GM12878 (cell line): ENCODE measurements at regions not wholly inside any gene's neighbourhood (a gene's known extent, or its start where the extent isn't known, plus 50 kb on each side); places are given as distances from the start of the nearest gene placed in this dataset.

Experiments
- ATAC-seq: fragments of 200-7000 bp; cut with Tn5 transposase; 3 replicates; pipeline ENCODE4 v1.9.1; 2020; ENCODE audit warnings: mild to moderate bottlenecking, moderate library complexity
- BruUV-seq: library from RNA; stranded (reverse); fragments of 400-500 nt; replicated peaks from 2 replicates; lab custom pipeline; 2021; lab: Mats Ljungman, UMichigan
- CTCF ChIA-PET: fragments of 300-600 bp; sonication (Branson Sonifier 250); formaldehyde crosslinking; extraction: SDS; loops from one replicate; lab custom pipeline; 2021; ENCODE audit warnings: inconsistent platforms; lab: Yijun Ruan, JAX
- POLR2A ChIA-PET: fragments of 350-600 bp; formaldehyde crosslinking; extraction: SDS; loops from one replicate; lab custom pipeline; 2021; ENCODE audit warnings: inconsistent platforms; lab: Charles Lee
- RAD21 ChIA-PET: fragments of 300-600 bp; sonication (Branson Sonifier 250); formaldehyde crosslinking; loops from one replicate; lab custom pipeline; 2023; ENCODE audit warnings: antibody characterized with exemption; ENCODE audit not compliant: unreplicated experiment; lab: Charles Lee
- SMC1A ChIA-PET: fragments of 300-600 bp; sonication (Branson Sonifier 250); formaldehyde crosslinking; loops from one replicate; lab custom pipeline; 2023; ENCODE audit not compliant: unreplicated experiment, uncharacterized antibody; lab: Charles Lee
- DNase-seq: peaks from one replicate; pipeline ENCODE4 v3.0.0-alpha.2; 2011; ENCODE audit warnings: low read depth, low spot score
- FAIRE-seq: peaks from 3 replicates; lab custom pipeline; 2011; peaks lifted over from hg19 to GRCh38; lab: Jason Lieb, UNC
- H2AFZ ChIP-seq: 2 replicates; pipeline ENCODE4 v1.6.0; 2011; ENCODE audit warnings: low read depth, low read length, control low read depth; ENCODE audit not compliant: control insufficient read depth
- H3K27ac ChIP-seq: 2 replicates; pipeline ENCODE4 v1.5.1; 2011; ENCODE audit warnings: control low read depth; ENCODE audit not compliant: control insufficient read depth, insufficient read depth
- H3K27me3 ChIP-seq, 2 experiments: replicated peaks in 1 of 2; 2 replicates each; pipeline versions ENCODE4 v1.6.0 to v1.6.1; 2011; ENCODE audit warnings: low read length in 1 of 2; ENCODE audit not compliant: control insufficient read depth in 2 of 2, insufficient read depth in 2 of 2
- H3K36me3 ChIP-seq, 2 experiments: 2 replicates each; pipeline ENCODE4 v1.5.1; 2011; ENCODE audit warnings: low read length in 1 of 2; ENCODE audit not compliant: control insufficient read depth in 2 of 2, insufficient read depth in 2 of 2
- H3K4me1 ChIP-seq: 2 replicates; pipeline ENCODE4 v1.6.1; 2011; ENCODE audit warnings: mild to moderate bottlenecking, low read length, moderate library complexity, mixed read lengths; ENCODE audit not compliant: control insufficient read depth, insufficient read depth
- H3K4me2 ChIP-seq: 2 replicates; pipeline ENCODE4 v1.6.0; 2011; ENCODE audit warnings: control low read depth; ENCODE audit not compliant: control insufficient read depth, insufficient read depth
- H3K4me3 ChIP-seq: fragments of 200-600 bp; sonication (generic); 2 replicates; pipeline ENCODE4 v1.5.1; 2016
- H3K79me2 ChIP-seq: 2 replicates; pipeline ENCODE4 v1.6.0; 2011; ENCODE audit warnings: low read length; ENCODE audit not compliant: control insufficient read depth, insufficient read depth
- H3K9ac ChIP-seq: 2 replicates; pipeline ENCODE4 v1.8.0; 2011; ENCODE audit warnings: low read length, control low read depth, mixed read lengths; ENCODE audit not compliant: control insufficient read depth, insufficient read depth
- H3K9me3 ChIP-seq: replicated peaks from 3 replicates; pipeline ENCODE4 v1.5.1; 2011; ENCODE audit warnings: mild to moderate bottlenecking, low read length; ENCODE audit not compliant: control insufficient read depth, insufficient read depth
- H4K20me1 ChIP-seq: 2 replicates; pipeline ENCODE4 v1.6.0; 2011; ENCODE audit not compliant: control insufficient read depth, insufficient read depth
- CBFB ChIP-seq: IDR thresholded peaks from 2 replicates; pipeline ENCODE4 v1.6.1; 2016; ENCODE audit warnings: antibody characterized with exemption, low read depth
- GATAD2B ChIP-seq: fragments of 450-650 bp; conservative IDR thresholded peaks from 2 replicates; pipeline ENCODE4 v1.6.1; 2017; ENCODE audit warnings: low read depth, mild to moderate bottlenecking, moderate library complexity
- NR2C2 ChIP-seq: IDR thresholded peaks from 2 replicates; pipeline ENCODE4 v1.6.1; 2011; ENCODE audit warnings: borderline replicate concordance, low read depth; ENCODE audit not compliant: control insufficient read depth, insufficient read length
- NR2F1 ChIP-seq: fragments of 450-650 bp; conservative IDR thresholded peaks from 2 replicates; pipeline ENCODE4 v1.6.1; 2017; ENCODE audit warnings: mild to moderate bottlenecking
- SMC3 ChIP-seq: IDR thresholded peaks from 2 replicates; pipeline ENCODE4 v1.6.1; 2011; ENCODE audit warnings: low read length, improper control_type of control experiment, borderline replicate concordance
- ZBTB40 ChIP-seq: fragments of 450-650 bp; IDR thresholded peaks from 2 replicates; pipeline ENCODE4 v1.6.1; 2016; ENCODE audit warnings: mild to moderate bottlenecking, moderate library complexity, borderline replicate concordance
- WGBS: methylation state at CpG from one replicate; pipeline ENCODE4 v1.1.6; 2016; ENCODE audit warnings: low lambda C conversion rate; ENCODE audit not compliant: insufficient replicate concordance, insufficient coverage; ENCODE audit errors: missing lambda C conversion rate; 5-methylcytosine and 5-hydroxymethylcytosine counted together
- in situ Hi-C: fragments of 300-500 bp; cut with MboI; formaldehyde crosslinking; loops from 9 replicates; pipeline ENCODE4 v1.14.3; 2018; ENCODE audit warnings: mixed read lengths
- intact Hi-C: fragments of 100-400 bp; cut with micrococcal nuclease; formaldehyde crosslinking; loops from one replicate; pipeline ENCODE4 v1.14.2; 2022; ENCODE audit not compliant: unreplicated experiment

- no peak for TF ChIP-seq SMC3
- TF ChIP-seq GATAD2B: no peak
- no peak for TF ChIP-seq NR2F1
- no peak for TF ChIP-seq NR2C2
These were observed 790.6 kb downstream of the MAFB start (continued) for GRCh38 chr20:39898467-39898852.

- no peak for TF ChIP-seq CBFB
- no peak for TF ChIP-seq ZBTB40
- TF ChIP-seq, all 136 proteins: peak for 0
- Histone ChIP-seq H2AFZ (no peak overlapping the region), H3K4me3 (no peak overlapping the region), H4K20me1 (no peaks in the 10 kb centered on the region), H3K27ac (no peak overlapping the region), H3K4me2 (no peak overlapping the region), H3K27me3 (no peaks in the 10 kb centered on the region), H3K79me2 (no peaks in the 10 kb centered on the region), H3K4me1 (no peaks in the 10 kb centered on the region), H3K9ac (no peak overlapping the region), H3K36me3 (no peaks in the 10 kb centered on the region), H3K9me3 (no peaks in the 10 kb centered on the region)
- BruUV-seq: no TSS peak
- ATAC-seq (no peak), FAIRE-seq (no peak), DNase-seq (no peak)
- SMC1A ChIA-PET: interaction anchor here (0.7 kb wide), 1 partner anchor 565 kb away, joined by 3 read pairs; no protein-coding TSS in a partner anchor
- CTCF ChIA-PET: no interaction called here
- 33% methylated on average over 4 of the region's 4 CpGs for WGBS
- in situ Hi-C loops: no loop called here
- POLR2A ChIA-PET: no interaction called here
- RAD21 ChIA-PET: no interaction called here
- intact Hi-C loops: no loop called here
These were observed 791.1 kb downstream of the MAFB start for GRCh38 chr20:39897781-39898466.
